HCT116 (cell line): ENCODE measurements at regions not wholly inside any gene's neighbourhood (a gene's known extent, or its start where the extent isn't known, plus 50 kb on each side); places are given as distances from the start of the nearest gene placed in this dataset.

Experiments
- ATAC-seq: fragments of 200-7000 bp; cut with Tn5 transposase; 2 replicates; pipeline ENCODE4 v1.9.1; 2020; ENCODE audit warnings: mild to moderate bottlenecking, moderate library complexity
- BruUV-seq: library from RNA; stranded (reverse); fragments of 400-500 nt; replicated peaks from 2 replicates; lab custom pipeline; 2021; lab: Mats Ljungman, UMichigan
- CTCF ChIA-PET: fragments of 300-600 bp; sonication (Branson Sonifier 250); formaldehyde crosslinking; loops from one replicate; lab custom pipeline; 2021; ENCODE audit warnings: antibody characterized with exemption; lab: Charles Lee
- POLR2A ChIA-PET: fragments of 300-600, 350-600 bp; sonication (Branson Sonifier 250); formaldehyde crosslinking; loops from one replicate; lab custom pipeline; 2021; ENCODE audit warnings: antibody characterized with exemption; lab: Charles Lee
- RAD21 ChIA-PET, 2 experiments: fragments of 300-600 bp; sonication (Branson Sonifier 250); formaldehyde crosslinking; loops; one replicate each; lab custom pipeline; 2023; ENCODE audit warnings: low total read pairs in 2 of 2; ENCODE audit not compliant: uncharacterized antibody in 2 of 2, unreplicated experiment in 2 of 2, low non-redundant PET in 1 of 2; lab: Charles Lee
- DNase-seq: peaks from one replicate; pipeline ENCODE4 v3.0.0-alpha.2; 2010; ENCODE audit warnings: low read depth, low spot score
- H2AFZ ChIP-seq: fragments of 200-600 bp; shearing (Covaris generic), sonication (generic); 2 replicates; pipeline ENCODE4 v1.6.1; 2017; ENCODE audit warnings: low read depth, mixed run types, mixed read lengths, antibody characterized with exemption, low read length; ENCODE audit not compliant: poor library complexity, severe bottlenecking
- H3K27ac ChIP-seq: 2 replicates; pipeline ENCODE4 v1.5.1; 2012; ENCODE audit warnings: low read depth, low read length
- H3K27me3 ChIP-seq: fragments of 200-600 bp; sonication (generic); 2 replicates; pipeline ENCODE4 v1.6.1; 2016; ENCODE audit warnings: mixed run types, low read length, mixed read lengths; ENCODE audit not compliant: insufficient read depth
- H3K36me3 ChIP-seq, 2 experiments: fragments of 200-500 bp in 1 of 2; fragments of 200-600 bp in 1 of 2; sonication (Bioruptor generic) in 1 of 2; sonication (generic) in 1 of 2; 2 replicates each; pipeline versions ENCODE4 v1.5.1 to v1.6.1; 2014 to 2016; ENCODE audit warnings: low read length in 2 of 2, inconsistent platforms in 1 of 2, mixed read lengths in 1 of 2, mixed run types in 1 of 2; ENCODE audit not compliant: insufficient read depth in 2 of 2, control insufficient read depth in 1 of 2
- H3K4me1 ChIP-seq, 2 experiments: fragments of 200-600 bp in 1 of 2; sonication (generic) in 1 of 2; 2 replicates each; pipeline versions ENCODE4 v1.5.1 to v1.6.1; 2012 to 2017; ENCODE audit warnings: low read length in 2 of 2, inconsistent platforms in 1 of 2, mild to moderate bottlenecking in 1 of 2, mixed read lengths in 1 of 2, mixed run types in 1 of 2, moderate library complexity in 1 of 2; ENCODE audit not compliant: insufficient read depth in 2 of 2, control insufficient read depth in 1 of 2
- H3K4me2 ChIP-seq: fragments of 200-600 bp; sonication (generic); 2 replicates; pipeline ENCODE4 v1.6.1; 2017; ENCODE audit warnings: mixed run types, low read length, mixed read lengths
- H3K4me3 ChIP-seq, 2 experiments: fragments of 200-600 bp in 1 of 2; sonication (generic) in 1 of 2; replicated peaks in 1 of 2; 2 replicates each; pipeline ENCODE4 v1.5.1; 2011 to 2016; ENCODE audit warnings: low read length in 2 of 2, control low read depth in 1 of 2, low read depth in 1 of 2, mild to moderate bottlenecking in 1 of 2, mixed read lengths in 1 of 2, mixed run types in 1 of 2
- H3K79me2 ChIP-seq: fragments of 200-600 bp; sonication (generic); 2 replicates; pipeline ENCODE4 v1.6.1; 2017; ENCODE audit warnings: mild to moderate bottlenecking, mixed run types, low read length, moderate library complexity, mixed read lengths; ENCODE audit not compliant: insufficient read depth
- H3K9ac ChIP-seq: fragments of 200-600 bp; sonication (generic); 2 replicates; pipeline ENCODE4 v1.6.1; 2016; ENCODE audit warnings: low read length, mixed read lengths
- H3K9me2 ChIP-seq: fragments of 200-600 bp; sonication (generic), shearing (Covaris generic); 2 replicates; pipeline ENCODE4 v1.6.1; 2017; ENCODE audit warnings: mixed run types, mild to moderate bottlenecking, moderate library complexity; ENCODE audit not compliant: insufficient read depth
- H3K9me3 ChIP-seq, 2 experiments: fragments of 200-500 bp in 1 of 2; fragments of 200-600 bp in 1 of 2; sonication (Bioruptor generic) in 1 of 2; sonication (generic) in 1 of 2; 2 replicates each; pipeline ENCODE4 v1.6.1; 2014 to 2017; ENCODE audit warnings: low read length in 2 of 2, mixed read lengths in 2 of 2, inconsistent platforms in 1 of 2, low read depth in 1 of 2, mild to moderate bottlenecking in 1 of 2, mixed run types in 1 of 2, moderate library complexity in 1 of 2; ENCODE audit not compliant: control insufficient read depth in 1 of 2, insufficient read depth in 1 of 2
- H4K20me1 ChIP-seq: fragments of 200-600 bp; sonication (generic), shearing (Covaris generic); 2 replicates; pipeline ENCODE4 v1.6.1; 2017; ENCODE audit warnings: mixed run types, mild to moderate bottlenecking, moderate library complexity; ENCODE audit not compliant: insufficient read depth
- CEBPB ChIP-seq: IDR thresholded peaks from 2 replicates; pipeline ENCODE4 v1.6.1; 2012; ENCODE audit warnings: low read depth
- CTCF ChIP-seq, 3 experiments: fragments of 200-600 bp in 1 of 3; sonication (generic) in 1 of 3; IDR thresholded peaks in 2 of 3; conservative IDR thresholded peaks in 1 of 3; 2 replicates each; pipeline ENCODE4 v1.5.1; 2012 to 2017; ENCODE audit warnings: low read depth in 2 of 3, low read length in 2 of 3, antibody characterized with exemption in 1 of 3, borderline replicate concordance in 1 of 3, control low read depth in 1 of 3, mild to moderate bottlenecking in 1 of 3, mixed read lengths in 1 of 3, mixed run types in 1 of 3, moderate library complexity in 1 of 3; ENCODE audit not compliant: insufficient read depth in 1 of 3
- ELF1 ChIP-seq: IDR thresholded peaks from 2 replicates; pipeline ENCODE4 v1.6.1; 2012; ENCODE audit warnings: low read depth, borderline replicate concordance
- EZH2 ChIP-seq: fragments of 200-600 bp; sonication (generic); IDR thresholded peaks from 2 replicates; pipeline ENCODE4 v1.6.1; 2017; ENCODE audit warnings: antibody characterized with exemption, mixed run types
- EZH2phosphoT487 ChIP-seq: fragments of 200-600 bp; IDR thresholded peaks from 2 replicates; pipeline ENCODE4 v1.6.1; 2018; ENCODE audit warnings: antibody characterized with exemption, borderline replicate concordance
- FOSL1 ChIP-seq: IDR thresholded peaks from 2 replicates; pipeline ENCODE4 v1.6.1; 2012; ENCODE audit warnings: low read depth
- JUND ChIP-seq: IDR thresholded peaks from 2 replicates; pipeline ENCODE4 v1.6.1; 2012
- MAX ChIP-seq: IDR thresholded peaks from 2 replicates; pipeline ENCODE4 v1.6.1; 2012
- RAD21 ChIP-seq: IDR thresholded peaks from 2 replicates; pipeline ENCODE4 v1.6.1; 2012; ENCODE audit warnings: low read depth, mild to moderate bottlenecking
- SP1 ChIP-seq: IDR thresholded peaks from 2 replicates; pipeline ENCODE4 v1.6.1; 2012; ENCODE audit warnings: low read depth
- SRF ChIP-seq: IDR thresholded peaks from 2 replicates; pipeline ENCODE4 v1.6.1; 2012; ENCODE audit warnings: low read depth
- YY1 ChIP-seq: IDR thresholded peaks from 2 replicates; pipeline ENCODE4 v1.6.1; 2011; ENCODE audit warnings: low read length, low read depth, moderate library complexity, mild to moderate bottlenecking; ENCODE audit not compliant: insufficient replicate concordance; ENCODE audit errors: extremely low read depth
- ZFX ChIP-seq: fragments of 450-650 bp; IDR thresholded peaks from 2 replicates; pipeline ENCODE4 v1.6.1; 2017
- ZNF274 ChIP-seq: fragments of 200-500 bp; sonication (Bioruptor generic); IDR thresholded peaks from 2 replicates; pipeline ENCODE4 v1.6.1; 2014; ENCODE audit warnings: mild to moderate bottlenecking, low read depth, low read length, inconsistent platforms
- intact Hi-C: fragments of 100-400 bp; cut with micrococcal nuclease; formaldehyde crosslinking; loops from 2 replicates; pipeline ENCODE4 v1.10.0; 2022
- TF ChIP-seq, protein P1 (sequence below): IDR thresholded peaks from 2 replicates; pipeline ENCODE4 v1.6.1; 2012; ENCODE audit warnings: low read depth
- TF ChIP-seq, protein P2 (sequence below): IDR thresholded peaks from 2 replicates; pipeline ENCODE4 v1.6.1; 2012

GRCh38 chr12:77349689-77350370 lies 284.5 kb upstream of the E2F7 start:
- RAD21 ChIA-PET: no interaction called here
- CTCF ChIA-PET: no interaction called here
- H3K4me3 ChIP-seq: no peak overlapping the region
- H4K20me1 ChIP-seq: no peaks in the 10 kb centered on the region
- no peak overlapping the region for H3K9ac ChIP-seq
- H3K27me3 ChIP-seq: no peaks in the 10 kb centered on the region
- H2AFZ ChIP-seq: no peak overlapping the region
- no peak overlapping the region for H3K27ac ChIP-seq
- DNase-seq (no peak), ATAC-seq (no peak)
- no peaks in the 10 kb centered on the region for H3K36me3 ChIP-seq
- H3K79me2 ChIP-seq: no peaks in the 10 kb centered on the region
- H3K4me2 ChIP-seq: no peak overlapping the region
- H3K9me2 ChIP-seq: no peaks in the 10 kb centered on the region
- POLR2A ChIA-PET: no interaction called here
- no peak for TF ChIP-seq SP1
- no peak for TF ChIP-seq EZH2phosphoT487
- no peak for TF ChIP-seq RAD21
- no peak for TF ChIP-seq CEBPB
- TF ChIP-seq, protein P1, sequence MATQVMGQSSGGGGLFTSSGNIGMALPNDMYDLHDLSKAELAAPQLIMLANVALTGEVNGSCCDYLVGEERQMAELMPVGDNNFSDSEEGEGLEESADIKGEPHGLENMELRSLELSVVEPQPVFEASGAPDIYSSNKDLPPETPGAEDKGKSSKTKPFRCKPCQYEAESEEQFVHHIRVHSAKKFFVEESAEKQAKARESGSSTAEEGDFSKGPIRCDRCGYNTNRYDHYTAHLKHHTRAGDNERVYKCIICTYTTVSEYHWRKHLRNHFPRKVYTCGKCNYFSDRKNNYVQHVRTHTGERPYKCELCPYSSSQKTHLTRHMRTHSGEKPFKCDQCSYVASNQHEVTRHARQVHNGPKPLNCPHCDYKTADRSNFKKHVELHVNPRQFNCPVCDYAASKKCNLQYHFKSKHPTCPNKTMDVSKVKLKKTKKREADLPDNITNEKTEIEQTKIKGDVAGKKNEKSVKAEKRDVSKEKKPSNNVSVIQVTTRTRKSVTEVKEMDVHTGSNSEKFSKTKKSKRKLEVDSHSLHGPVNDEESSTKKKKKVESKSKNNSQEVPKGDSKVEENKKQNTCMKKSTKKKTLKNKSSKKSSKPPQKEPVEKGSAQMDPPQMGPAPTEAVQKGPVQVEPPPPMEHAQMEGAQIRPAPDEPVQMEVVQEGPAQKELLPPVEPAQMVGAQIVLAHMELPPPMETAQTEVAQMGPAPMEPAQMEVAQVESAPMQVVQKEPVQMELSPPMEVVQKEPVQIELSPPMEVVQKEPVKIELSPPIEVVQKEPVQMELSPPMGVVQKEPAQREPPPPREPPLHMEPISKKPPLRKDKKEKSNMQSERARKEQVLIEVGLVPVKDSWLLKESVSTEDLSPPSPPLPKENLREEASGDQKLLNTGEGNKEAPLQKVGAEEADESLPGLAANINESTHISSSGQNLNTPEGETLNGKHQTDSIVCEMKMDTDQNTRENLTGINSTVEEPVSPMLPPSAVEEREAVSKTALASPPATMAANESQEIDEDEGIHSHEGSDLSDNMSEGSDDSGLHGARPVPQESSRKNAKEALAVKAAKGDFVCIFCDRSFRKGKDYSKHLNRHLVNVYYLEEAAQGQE: no peak
- no peak for TF ChIP-seq SRF
- no peak for TF ChIP-seq JUND
- no peak for TF ChIP-seq ZFX
- TF ChIP-seq, protein P2, sequence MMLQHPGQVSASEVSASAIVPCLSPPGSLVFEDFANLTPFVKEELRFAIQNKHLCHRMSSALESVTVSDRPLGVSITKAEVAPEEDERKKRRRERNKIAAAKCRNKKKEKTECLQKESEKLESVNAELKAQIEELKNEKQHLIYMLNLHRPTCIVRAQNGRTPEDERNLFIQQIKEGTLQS: no peak
- no peak for TF ChIP-seq ZNF274
- TF ChIP-seq EZH2: no peak
- no peak for TF ChIP-seq YY1
- no peak for TF ChIP-seq CTCF (IDR thresholded peaks at IDR 0.05 in 2 of 3, conservative IDR thresholded peaks at IDR 0.05 in 1 of 3; ENCODE audit: borderline replicate concordance in 1 of 3, insufficient read depth in 1 of 3, low read depth in 2 of 3, low read length in 2 of 3)
- TF ChIP-seq ELF1: no peak
- no peak for TF ChIP-seq FOSL1
- no peak for TF ChIP-seq MAX
- BruUV-seq: no TSS peak
- no peaks in the 10 kb centered on the region for H3K9me3 ChIP-seq
- H3K4me1 ChIP-seq: no peaks in the 10 kb centered on the region
- intact Hi-C loops: no loop called here
